Mesenchymal stem cell (in vitro differentiated cells and primary cell): ENCODE measurements at regions not wholly inside any gene's neighbourhood (a gene's known extent, or its start where the extent isn't known, plus 50 kb on each side); places are given as distances from the start of the nearest gene placed in this dataset.
A peak's percentile ranks its signal among the peaks of the same experiment; 100 is the strongest.

Experiments
- DNase-seq: peaks from one replicate; pipeline ENCODE4 v3.0.0-alpha.2; 2013
- H2AFZ ChIP-seq: one replicate; pipeline ENCODE4 v1.6.1; 2013; ENCODE audit warnings: low read depth, mild to moderate bottlenecking, control low read depth, inconsistent platforms, low read length, moderate library complexity
- H2AK5ac ChIP-seq: 2 replicates; pipeline ENCODE4 v1.6.1; 2013; ENCODE audit warnings: low read length, moderate library complexity, mild to moderate bottlenecking, inconsistent platforms; ENCODE audit not compliant: severe bottlenecking
- H2BK120ac ChIP-seq: one replicate; pipeline ENCODE4 v1.6.1; 2013; ENCODE audit warnings: low read depth, mild to moderate bottlenecking, inconsistent platforms, low read length, moderate library complexity
- H2BK12ac ChIP-seq, 2 experiments: one replicate each; pipeline ENCODE4 v1.6.1; 2013; ENCODE audit warnings: inconsistent platforms in 2 of 2, low read length in 2 of 2, mild to moderate bottlenecking in 2 of 2, moderate library complexity in 2 of 2, control low read depth in 1 of 2
- H2BK15ac ChIP-seq: one replicate; pipeline ENCODE4 v1.6.1; 2013; ENCODE audit warnings: mild to moderate bottlenecking, low read depth, inconsistent platforms; ENCODE audit not compliant: poor library complexity, severe bottlenecking
- H2BK5ac ChIP-seq: 2 replicates; pipeline ENCODE4 v1.6.1; 2013; ENCODE audit warnings: low read depth, mild to moderate bottlenecking, low read length, control low read depth, inconsistent platforms; ENCODE audit not compliant: poor library complexity, severe bottlenecking
- H3K14ac ChIP-seq, 2 experiments: one replicate each; pipeline ENCODE4 v1.6.1; 2013; ENCODE audit warnings: inconsistent platforms in 2 of 2, low read length in 2 of 2, control low read depth in 1 of 2, mild to moderate bottlenecking in 1 of 2, moderate library complexity in 1 of 2
- H3K18ac ChIP-seq, 2 experiments: one replicate each; pipeline ENCODE4 v1.6.1; 2013; ENCODE audit warnings: inconsistent platforms in 2 of 2, low read length in 2 of 2, control low read depth in 1 of 2, low read depth in 1 of 2, mild to moderate bottlenecking in 1 of 2
- H3K23ac ChIP-seq, 2 experiments: one replicate each; pipeline ENCODE4 v1.6.1; 2013; ENCODE audit warnings: inconsistent platforms in 2 of 2, low read length in 2 of 2, mild to moderate bottlenecking in 2 of 2, moderate library complexity in 2 of 2, control low read depth in 1 of 2
- H3K27ac ChIP-seq: 2 replicates; pipeline ENCODE4 v1.5.1; 2013; ENCODE audit warnings: mild to moderate bottlenecking, moderate library complexity, low read length, control low read depth, inconsistent platforms; ENCODE audit not compliant: poor library complexity, severe bottlenecking
- H3K27me3 ChIP-seq, 2 experiments: 2 replicates each; pipeline versions ENCODE4 v1.6.1 to v1.7.0; 2013; ENCODE audit warnings: low read length in 2 of 2, mild to moderate bottlenecking in 2 of 2, moderate library complexity in 2 of 2, control low read depth in 1 of 2, inconsistent platforms in 1 of 2; ENCODE audit not compliant: control insufficient read depth in 1 of 2, insufficient read depth in 1 of 2
- H3K36me3 ChIP-seq, 2 experiments: 2 replicates each; pipeline versions ENCODE4 v1.6.1 to v1.7.0; 2013; ENCODE audit warnings: low read length in 2 of 2, control low read depth in 1 of 2, inconsistent platforms in 1 of 2, low read depth in 1 of 2, mild to moderate bottlenecking in 1 of 2; ENCODE audit not compliant: insufficient read depth in 2 of 2, control insufficient read depth in 1 of 2
- H3K4ac ChIP-seq, 2 experiments: one replicate each; pipeline ENCODE4 v1.6.1; 2013; ENCODE audit warnings: inconsistent platforms in 2 of 2, low read length in 2 of 2, mild to moderate bottlenecking in 2 of 2, moderate library complexity in 2 of 2, control low read depth in 1 of 2, low read depth in 1 of 2
- H3K4me1 ChIP-seq: 2 replicates; pipeline ENCODE4 v1.6.1; 2013; ENCODE audit warnings: low read depth, low read length, control low read depth; ENCODE audit not compliant: control insufficient read depth, insufficient read depth
- H3K4me2 ChIP-seq: 2 replicates; pipeline ENCODE4 v1.6.1; 2013; ENCODE audit warnings: low read length, mild to moderate bottlenecking, inconsistent platforms; ENCODE audit not compliant: poor library complexity, severe bottlenecking
- H3K4me3 ChIP-seq, 2 experiments: 2 replicates each; pipeline versions ENCODE4 v1.5.1 to v1.7.0; 2013; ENCODE audit warnings: low read length in 2 of 2, mild to moderate bottlenecking in 2 of 2, control low read depth in 1 of 2, low read depth in 1 of 2; ENCODE audit not compliant: insufficient read depth in 1 of 2
- H3K79me1 ChIP-seq: replicated peaks from 2 replicates; pipeline ENCODE4 v1.6.1; 2013; ENCODE audit warnings: mild to moderate bottlenecking, control low read depth, low read length, inconsistent platforms; ENCODE audit not compliant: poor library complexity, severe bottlenecking
- H3K9ac ChIP-seq: 2 replicates; pipeline ENCODE4 v1.7.0; 2013; ENCODE audit warnings: mild to moderate bottlenecking, low read length, moderate library complexity
- H3K9me3 ChIP-seq: 2 replicates; pipeline ENCODE4 v1.7.0; 2013; ENCODE audit warnings: mild to moderate bottlenecking, low read length; ENCODE audit not compliant: control insufficient read depth
- H4K8ac ChIP-seq: one replicate; pipeline ENCODE4 v1.6.1; 2013; ENCODE audit warnings: inconsistent platforms, mild to moderate bottlenecking, low read length, moderate library complexity
- H4K91ac ChIP-seq: one replicate; pipeline ENCODE4 v1.6.1; 2013; ENCODE audit warnings: mild to moderate bottlenecking, low read length, inconsistent platforms
- WGBS: methylation state at CpG from one replicate; pipeline ENCODE4 v1.1.7; 2013; ENCODE audit warnings: mixed read lengths; 5-methylcytosine and 5-hydroxymethylcytosine counted together

DNA sequence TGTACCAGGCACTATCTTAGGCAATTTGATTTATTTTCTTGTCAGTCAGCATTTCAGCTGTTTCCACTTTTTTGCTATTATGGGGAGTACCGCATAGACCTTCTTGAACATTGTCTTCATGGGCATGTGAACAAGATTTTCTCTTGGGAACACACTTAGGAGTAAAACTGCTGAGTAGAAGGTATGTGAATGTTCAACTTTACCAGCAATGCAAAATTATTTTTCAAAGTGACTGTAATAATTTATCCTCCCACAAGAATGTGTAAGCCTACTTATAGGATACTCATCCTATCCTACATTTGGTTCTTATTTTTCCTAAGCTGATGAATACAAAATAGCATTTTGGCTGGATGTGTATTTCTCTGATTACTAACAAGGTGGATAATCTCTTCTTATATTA, 132.0 kb upstream of the NAV2 start:
- peaks cover 9% of the 10 kb centered on the region for H3K4me1 ChIP-seq
- H2BK120ac ChIP-seq: no peak overlapping the region
- H3K4me2 ChIP-seq: no peak overlapping the region
- DNase-seq: no peak
- H3K18ac ChIP-seq: no peak overlapping the region
- no peak overlapping the region for H3K4ac ChIP-seq
- no peak overlapping the region for H3K23ac ChIP-seq
- H2BK5ac ChIP-seq: no peak overlapping the region
- no peak overlapping the region for H3K4me3 ChIP-seq
- H3K79me1 ChIP-seq: no peaks in the 10 kb centered on the region
- no peak overlapping the region for H3K9ac ChIP-seq
- H3K27ac ChIP-seq: no peak overlapping the region
- no peaks in the 10 kb centered on the region for H3K36me3 ChIP-seq
- no peak overlapping the region for H4K8ac ChIP-seq
- no peaks in the 10 kb centered on the region for H3K27me3 ChIP-seq
- no peak overlapping the region for H2AK5ac ChIP-seq
- no peak overlapping the region for H3K14ac ChIP-seq
- 100% methylated on average over 1 of the region's 1 CpG for WGBS
- no peak overlapping the region for H2BK15ac ChIP-seq
- H3K9me3 ChIP-seq: no peaks in the 10 kb centered on the region
- H4K91ac ChIP-seq: no peak overlapping the region
- H2BK12ac ChIP-seq: no peak overlapping the region
- H2AFZ ChIP-seq: no peak overlapping the region

DNA sequence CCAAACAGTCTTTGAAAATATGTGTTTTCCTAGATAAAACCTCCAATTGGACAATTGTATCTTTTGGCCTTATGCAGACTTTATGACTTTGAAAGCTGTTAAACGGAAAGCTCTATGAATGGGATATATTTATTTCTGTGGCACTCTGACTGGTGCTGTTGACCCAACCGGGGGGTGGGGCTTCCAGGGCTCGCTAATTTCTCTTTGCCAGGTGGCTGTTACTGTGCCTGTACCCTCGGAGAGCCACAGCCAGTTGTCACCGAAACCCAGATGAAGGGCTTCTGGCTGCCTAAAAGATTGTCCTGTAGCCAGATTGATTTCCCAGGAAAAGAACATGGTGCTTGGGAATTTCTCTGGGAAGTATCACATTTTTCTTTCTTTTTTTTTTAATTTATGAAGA, 132.7 kb upstream of the NAV2 start:
- Histone ChIP-seq H3K9ac (no peak overlapping the region), H3K36me3 (no peaks in the 10 kb centered on the region), H2BK5ac (no peak overlapping the region), H3K14ac (no peak overlapping the region), H3K79me1 (no peaks in the 10 kb centered on the region), H4K8ac (no peak overlapping the region), H3K27ac (no peak overlapping the region), H3K9me3 (no peaks in the 10 kb centered on the region), H2BK12ac (no peak overlapping the region), H3K4me2 (no peak overlapping the region), H3K27me3 (no peaks in the 10 kb centered on the region), H3K4ac (no peak overlapping the region), H4K91ac (no peak overlapping the region), H2AK5ac (no peak overlapping the region), H2BK15ac (no peak overlapping the region), H2AFZ (no peak overlapping the region), H3K18ac (no peak overlapping the region), H3K4me1 (peaks cover 9% of the 10 kb centered on the region), H2BK120ac (no peak overlapping the region), H3K4me3 (no peak overlapping the region), H3K23ac (no peak overlapping the region)
- 90% methylated on average over 5 of the region's 5 CpGs for WGBS
- DNase-seq: no peak

DNA sequence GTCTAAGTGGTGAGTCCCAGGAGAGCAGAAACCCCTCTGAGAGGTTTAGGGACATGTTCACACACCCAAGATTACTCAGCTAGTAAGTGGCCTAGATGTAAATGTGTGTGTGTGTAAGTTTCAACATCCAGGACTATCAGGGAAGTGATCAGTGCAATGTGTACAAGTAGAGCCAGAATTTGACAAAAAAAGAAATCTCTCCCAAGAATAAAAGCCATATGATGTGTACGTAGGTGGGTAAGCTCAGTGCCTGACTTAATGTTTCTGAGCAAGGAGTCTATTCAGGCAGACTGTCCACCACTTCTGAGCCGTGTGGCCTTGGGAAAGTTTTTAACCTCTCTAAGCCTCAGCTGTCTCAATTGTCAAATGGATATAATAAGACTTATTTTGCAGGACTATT, 133.8 kb upstream of the NAV2 start:
- Histone ChIP-seq H2BK120ac (no peak overlapping the region), H3K79me1 (no peaks in the 10 kb centered on the region), H2BK12ac (no peak overlapping the region), H3K36me3 (no peaks in the 10 kb centered on the region), H3K14ac (no peak overlapping the region), H4K8ac (no peak overlapping the region), H2BK15ac (no peak overlapping the region), H3K9me3 (no peaks in the 10 kb centered on the region), H3K23ac (no peak overlapping the region), H3K4me2 (no peak overlapping the region), H2BK5ac (no peak overlapping the region), H3K4me3 (no peak overlapping the region), H3K27ac (no peak overlapping the region), H3K4ac (no peak overlapping the region), H2AFZ (no peak overlapping the region), H3K9ac (peak overlapping the region; percentile 67), H2AK5ac (no peak overlapping the region), H4K91ac (no peak overlapping the region), H3K18ac (no peak overlapping the region), H3K27me3 (no peaks in the 10 kb centered on the region), H3K4me1 (peaks cover 9% of the 10 kb centered on the region)
- 93% methylated on average over 1 of the region's 2 CpGs for WGBS
- DNase-seq: no peak

DNA sequence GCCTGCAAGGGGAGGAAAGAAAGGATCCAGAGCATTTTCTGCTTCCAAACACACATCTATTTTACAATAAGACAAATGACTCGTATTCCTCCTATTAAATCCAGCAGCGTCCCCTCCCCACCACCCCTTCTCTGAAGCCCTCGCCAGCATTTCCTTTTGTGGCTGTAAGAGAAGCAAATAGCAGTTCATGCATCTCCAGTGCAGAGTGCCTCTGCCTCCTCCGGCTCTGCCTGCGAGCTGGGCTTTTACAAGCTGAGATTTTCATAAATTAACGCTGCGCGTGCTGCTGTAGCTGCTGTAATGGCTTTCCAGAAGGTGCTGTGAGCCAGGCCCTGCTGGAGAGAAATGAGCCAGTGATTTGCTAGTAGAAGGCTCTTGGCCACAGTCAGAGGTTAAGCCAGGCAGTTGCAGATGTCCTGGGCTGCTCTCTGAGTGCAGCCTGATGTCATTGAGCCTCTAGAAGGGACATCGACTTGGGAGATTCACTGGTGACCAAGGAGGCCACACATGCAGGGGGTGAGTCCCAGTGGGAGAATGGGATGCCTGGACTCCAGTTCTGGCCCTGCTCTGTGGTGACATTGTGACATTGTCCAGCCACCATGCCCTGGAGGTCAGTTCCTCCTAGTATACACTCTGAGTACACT, 134.5 kb upstream of the NAV2 start:
- no peak overlapping the region for H2BK5ac ChIP-seq
- H3K9me3 ChIP-seq: no peaks in the 10 kb centered on the region
- H2AFZ ChIP-seq: no peak overlapping the region
- peak overlapping the region in 1 of 2 experiments; percentile 18 for H2BK12ac ChIP-seq
- peak overlapping the region in 1 of 2 experiments; percentile 34 for H3K4me3 ChIP-seq
- H3K18ac ChIP-seq: no peak overlapping the region
- peak overlapping the region; percentile 19 for H4K8ac ChIP-seq
- H4K91ac ChIP-seq: peak overlapping the region; percentile 49
- H3K27ac ChIP-seq: no peak overlapping the region
- no peaks in the 10 kb centered on the region for H3K79me1 ChIP-seq
- H3K4me2 ChIP-seq: no peak overlapping the region
- H2BK15ac ChIP-seq: no peak overlapping the region
- H3K14ac ChIP-seq: no peak overlapping the region
- 33% methylated on average over 9 of the region's 9 CpGs for WGBS
- no peak overlapping the region for H2AK5ac ChIP-seq
- peak; percentile 60 for DNase-seq
- H3K9ac ChIP-seq: peak overlapping the region; percentile 67
- H3K4me1 ChIP-seq: peaks cover 9% of the 10 kb centered on the region
- H3K23ac ChIP-seq: no peak overlapping the region
- H3K27me3 ChIP-seq: no peaks in the 10 kb centered on the region
- no peak overlapping the region for H2BK120ac ChIP-seq
- H3K36me3 ChIP-seq: no peaks in the 10 kb centered on the region
- no peak overlapping the region for H3K4ac ChIP-seq
